ENCODE measurements at regions not wholly inside any gene's neighbourhood (a gene's known extent, or its start where the extent isn't known, plus 50 kb on each side); places are given as distances from the start of the nearest gene placed in this dataset.

DNA sequence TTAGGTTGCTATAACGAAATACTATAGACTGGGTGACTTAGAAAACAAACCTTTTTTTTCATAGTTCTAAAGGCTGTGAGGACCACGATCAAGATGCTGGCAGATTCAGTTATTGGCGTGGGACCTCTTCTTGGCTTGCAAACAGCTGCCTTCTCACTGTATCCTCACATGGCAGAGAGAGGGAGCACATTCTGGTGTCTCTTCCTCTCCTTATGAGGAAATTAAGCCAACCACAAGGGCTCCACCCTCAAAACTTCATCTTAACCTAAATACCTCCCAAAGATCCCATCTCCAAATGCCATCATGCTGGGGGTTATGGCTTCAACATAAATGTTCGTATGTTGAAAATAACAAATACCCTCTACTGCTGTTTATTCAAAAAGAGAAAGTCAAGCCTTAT lies 197.1 kb downstream of the CEMIP2 start:
- TF ChIP-seq CTCF (IDR thresholded peaks at IDR 0.05), result no peak
- no peak for TF ChIP-seq POLR2A (IDR thresholded peaks at IDR 0.05)

Measured in Peyer's patch (tissue), 4 donors.